Epithelial cell of esophagus (primary cell): ENCODE measurements at regions not wholly inside any gene's neighbourhood (a gene's known extent, or its start where the extent isn't known, plus 50 kb on each side); places are given as distances from the start of the nearest gene placed in this dataset.
"Not testable (repeated sequence)": the region's sequence is repeated elsewhere in the genome, so short reads cannot be mapped to it uniquely, and the experiment has no call there.

Experiments used
- DNase-seq: peaks from one replicate; pipeline ENCODE4 v3.0.0; 2010; ENCODE audit warnings: low read depth
- H3K4me3 ChIP-seq: 2 replicates; pipeline ENCODE4 v1.5.1; 2011; ENCODE audit warnings: mild to moderate bottlenecking, low read length, control low read depth
- TF ChIP-seq, protein P1 (sequence below): IDR thresholded peaks from 2 replicates; pipeline ENCODE4 v1.5.1; 2011; ENCODE audit warnings: low read depth, mild to moderate bottlenecking, low read length, control low read depth, inconsistent platforms; ENCODE audit not compliant: insufficient read depth; ENCODE audit errors: missing control alignments

DNA sequence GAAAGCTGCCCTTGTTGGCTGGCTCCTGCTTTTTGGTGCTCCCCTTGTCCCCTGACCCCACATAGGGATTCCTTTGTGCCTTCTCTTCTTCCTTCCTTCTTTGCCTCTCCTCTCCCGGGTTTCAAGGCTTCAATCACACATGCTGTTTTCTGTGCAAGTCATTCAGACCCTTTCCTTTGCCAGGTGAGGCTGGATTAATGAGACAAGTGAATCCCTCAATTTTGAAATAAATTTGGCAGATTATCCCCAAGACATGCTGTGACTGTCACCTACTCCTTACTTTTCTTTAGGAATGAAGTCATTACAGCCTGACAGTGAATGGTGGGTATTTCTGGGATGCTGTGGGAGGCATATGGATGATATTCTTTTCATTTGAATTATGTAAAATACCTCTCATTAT is 259.0 kb upstream of the RGMA start:
- no peak overlapping the region for H3K4me3 ChIP-seq
- TF ChIP-seq, protein P1, sequence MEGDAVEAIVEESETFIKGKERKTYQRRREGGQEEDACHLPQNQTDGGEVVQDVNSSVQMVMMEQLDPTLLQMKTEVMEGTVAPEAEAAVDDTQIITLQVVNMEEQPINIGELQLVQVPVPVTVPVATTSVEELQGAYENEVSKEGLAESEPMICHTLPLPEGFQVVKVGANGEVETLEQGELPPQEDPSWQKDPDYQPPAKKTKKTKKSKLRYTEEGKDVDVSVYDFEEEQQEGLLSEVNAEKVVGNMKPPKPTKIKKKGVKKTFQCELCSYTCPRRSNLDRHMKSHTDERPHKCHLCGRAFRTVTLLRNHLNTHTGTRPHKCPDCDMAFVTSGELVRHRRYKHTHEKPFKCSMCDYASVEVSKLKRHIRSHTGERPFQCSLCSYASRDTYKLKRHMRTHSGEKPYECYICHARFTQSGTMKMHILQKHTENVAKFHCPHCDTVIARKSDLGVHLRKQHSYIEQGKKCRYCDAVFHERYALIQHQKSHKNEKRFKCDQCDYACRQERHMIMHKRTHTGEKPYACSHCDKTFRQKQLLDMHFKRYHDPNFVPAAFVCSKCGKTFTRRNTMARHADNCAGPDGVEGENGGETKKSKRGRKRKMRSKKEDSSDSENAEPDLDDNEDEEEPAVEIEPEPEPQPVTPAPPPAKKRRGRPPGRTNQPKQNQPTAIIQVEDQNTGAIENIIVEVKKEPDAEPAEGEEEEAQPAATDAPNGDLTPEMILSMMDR: no peak
- DNase-seq: no peak

DNA sequence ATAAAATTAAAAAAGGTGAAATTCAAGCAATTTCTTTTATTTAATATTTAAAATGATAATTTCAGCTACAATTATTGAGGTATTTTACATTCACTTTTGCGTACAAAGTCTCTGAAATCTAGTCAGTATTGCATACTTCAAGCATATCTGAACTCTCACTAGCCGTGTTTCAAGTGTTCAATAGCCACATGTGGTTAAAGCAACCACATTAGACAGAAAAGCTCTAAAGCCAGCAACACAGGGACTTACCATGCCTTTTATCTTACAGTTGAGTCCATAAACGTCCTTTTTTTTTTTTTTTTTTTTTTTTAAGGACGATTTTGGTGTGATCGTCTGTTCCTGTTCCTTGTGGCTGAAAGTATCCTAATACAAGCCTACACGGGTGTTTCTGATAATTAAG is 257.0 kb upstream of the RGMA start:
- TF ChIP-seq, protein P1: no peak
- no peak overlapping the region for H3K4me3 ChIP-seq
- DNase-seq: no peak

DNA sequence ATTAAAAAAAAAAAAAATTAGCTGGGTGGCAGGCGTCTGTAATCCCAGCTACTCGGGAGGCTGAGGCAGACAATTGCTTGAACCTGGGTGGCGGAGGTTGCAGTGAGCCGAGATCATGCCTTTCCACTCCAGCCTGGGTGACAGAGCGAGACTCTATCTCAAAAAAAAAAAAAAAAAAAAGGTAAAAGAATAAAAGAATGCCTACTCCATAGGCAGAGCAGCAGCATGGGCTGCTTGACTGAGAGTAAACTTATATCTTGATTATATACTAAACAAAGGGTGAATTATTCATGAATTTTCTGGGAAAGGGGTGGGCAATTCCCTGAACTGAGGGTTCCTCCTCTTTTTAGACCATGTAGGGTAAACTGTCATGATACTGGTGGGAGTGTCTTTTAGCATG is 254.4 kb upstream of the RGMA start:
- not testable (repeated sequence) for DNase-seq, H3K4me3 ChIP-seq

DNA sequence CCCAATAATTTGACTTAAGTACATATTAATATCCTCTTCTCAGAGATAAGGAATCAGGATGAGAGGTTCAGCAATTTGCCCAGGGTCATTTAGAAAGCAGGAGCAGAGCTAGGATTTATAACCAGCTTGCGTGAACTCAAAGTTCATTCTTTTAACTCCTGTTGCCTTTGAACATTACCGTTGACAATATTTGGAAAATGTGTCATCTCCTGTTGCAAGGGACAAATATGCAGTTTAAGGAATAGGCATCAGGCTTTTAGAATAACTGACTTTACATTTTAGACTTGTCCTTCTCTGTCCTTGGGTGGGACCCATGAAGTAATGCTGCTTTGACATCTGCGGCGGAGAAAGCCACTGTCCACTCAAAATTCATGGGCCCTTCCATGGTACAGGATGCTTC is 252.2 kb upstream of the RGMA start:
- no peak for DNase-seq
- no peak overlapping the region for H3K4me3 ChIP-seq
- TF ChIP-seq, protein P1: no peak

DNA sequence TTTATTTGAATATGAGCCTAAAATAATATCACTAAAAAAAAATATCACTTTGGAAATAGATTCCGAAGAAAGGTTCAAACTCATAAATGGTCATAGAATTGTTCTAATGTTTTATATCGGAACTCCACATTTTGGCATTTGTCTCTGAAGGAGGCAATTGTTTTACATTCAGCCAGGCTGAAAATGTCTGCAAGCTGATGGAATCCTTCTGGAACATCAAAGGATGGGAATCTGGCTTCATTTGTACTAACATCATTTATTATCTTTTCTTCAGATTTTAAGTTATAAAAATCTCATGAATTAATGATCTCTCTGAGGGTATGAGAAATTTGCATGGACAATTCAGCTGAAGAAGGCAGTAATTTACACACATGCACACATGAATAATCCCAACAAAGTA is 251.4 kb upstream of the RGMA start:
- TF ChIP-seq, protein P1: no peak
- no peak for DNase-seq
- no peak overlapping the region for H3K4me3 ChIP-seq

DNA sequence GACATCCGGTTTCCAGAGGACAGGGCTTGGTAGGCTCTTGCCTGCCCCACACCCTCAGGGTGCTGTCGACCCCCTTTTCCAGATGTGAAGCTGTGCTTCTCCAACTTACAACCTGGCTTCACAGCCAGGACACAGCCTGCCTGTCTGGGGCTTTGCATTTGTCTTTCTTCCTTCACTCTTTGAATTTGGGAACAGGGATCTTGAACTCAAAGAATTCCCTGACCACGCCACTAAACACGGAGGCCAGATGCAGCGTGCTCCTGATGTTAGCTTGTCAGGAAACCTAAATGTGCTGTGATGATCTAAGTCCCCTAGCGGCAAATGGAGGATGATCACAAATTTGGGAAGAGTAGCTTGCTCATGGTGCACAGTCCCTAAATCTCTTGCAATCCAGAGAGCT is 244.8 kb upstream of the RGMA start:
- TF ChIP-seq, protein P1: no peak
- DNase-seq: no peak
- H3K4me3 ChIP-seq: no peak overlapping the region

DNA sequence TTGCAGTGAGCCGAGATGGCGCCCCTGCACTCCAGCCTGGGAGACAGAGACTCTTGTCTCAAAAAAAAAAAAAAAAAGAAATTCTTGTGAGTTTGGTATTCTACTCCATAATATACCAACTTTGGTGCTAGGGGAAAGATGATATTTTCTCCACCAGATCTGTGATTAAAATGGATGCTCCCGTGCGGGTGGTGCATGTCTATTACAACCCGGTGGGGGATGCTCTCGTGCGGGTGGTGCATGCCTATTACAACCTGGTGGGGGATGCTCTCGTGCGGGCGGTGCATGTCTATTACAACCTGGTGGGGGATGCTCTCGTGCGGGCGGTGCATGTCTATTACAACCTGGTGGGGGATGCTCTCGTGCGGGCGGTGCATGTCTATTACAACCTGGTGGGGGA is 244.1 kb upstream of the RGMA start:
- not testable (repeated sequence) for H3K4me3 ChIP-seq, DNase-seq

DNA sequence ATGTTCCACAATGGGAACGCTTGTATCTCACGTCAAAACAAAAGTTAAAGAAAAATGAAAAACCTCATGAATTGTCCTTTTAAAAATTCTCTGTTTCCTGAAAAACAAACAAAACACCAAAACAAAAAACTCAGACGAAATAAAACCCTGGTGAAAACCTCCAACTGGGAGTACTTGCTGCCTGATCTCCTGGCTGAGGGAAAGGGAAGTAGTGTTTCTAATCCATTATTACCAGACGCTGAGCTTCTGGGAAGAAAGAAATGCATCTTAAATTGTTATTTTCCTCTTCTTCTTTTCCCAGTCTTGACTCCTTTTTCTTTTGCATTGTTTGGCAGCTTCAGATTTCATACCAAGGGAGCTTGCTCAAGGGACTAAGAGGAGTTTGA is 243.2 kb upstream of the RGMA start:
- TF ChIP-seq, protein P1: no peak
- H3K4me3 ChIP-seq: no peak overlapping the region
- no peak for DNase-seq
